ENCODE measurements at regions not wholly inside any gene's neighbourhood (a gene's known extent, or its start where the extent isn't known, plus 50 kb on each side); places are given as distances from the start of the nearest gene placed in this dataset.

- CTCF ChIA-PET: interaction anchor here (0.7 to 1.0 kb wide), 2 partner anchors 19 to 42 kb away, joined by 3 to 4 read pairs; no protein-coding TSS in a partner anchor
- peaks cover 23% of the 10 kb centered on the region for H3K9me3 Mint-ChIP-seq (ENCODE audit: unreplicated experiment)
These were observed 347.3 kb downstream of the TRIM36 start for GRCh38 chr5:114822436-114822835.

GRCh38 chr5:114790403-114790792 is 379.3 kb downstream of the TRIM36 start:
- no peak overlapping the region for H3K4me3 Mint-ChIP-seq (ENCODE audit: unreplicated experiment)
- DNase-seq (ENCODE audit: unreplicated experiment): no peak
- no peaks in the 10 kb centered on the region for H3K36me3 Mint-ChIP-seq (ENCODE audit: insufficient read depth, unreplicated experiment)
- no peaks in the 10 kb centered on the region for H3K4me1 Mint-ChIP-seq (ENCODE audit: insufficient read depth, unreplicated experiment)
- BruUV-seq (replicated peaks): no TSS peak
- ChIA-PET CTCF (interaction anchor here (0.6 to 2.6 kb wide), 7 partner anchors 9 to 723 kb away, joined by 3 to 7 read pairs (median 4); no protein-coding TSS in a partner anchor), POLR2A (no interaction called here)
- no peaks in the 10 kb centered on the region for H3K9me3 Mint-ChIP-seq (ENCODE audit: unreplicated experiment)
- intact Hi-C loops (cut with micrococcal nuclease): loop anchor here (2.0 kb wide), 1 partner anchor 1112 kb away; no protein-coding TSS in a partner anchor
- no peak for TF ChIP-seq CTCF (IDR thresholded peaks at IDR 0.05; ENCODE audit: unreplicated experiment)
- peaks cover 49% of the 10 kb centered on the region for H3K27me3 Mint-ChIP-seq (ENCODE audit: insufficient read depth, unreplicated experiment)
- no peak overlapping the region for H3K27ac Mint-ChIP-seq (ENCODE audit: low read depth, unreplicated experiment)

More at GRCh38 chr5:114822436-114822835, 347.3 kb downstream of the TRIM36 start:
- no peak for DNase-seq (ENCODE audit: unreplicated experiment)
- no TSS peak for BruUV-seq (replicated peaks)
- intact Hi-C loops (cut with micrococcal nuclease): no loop called here
- Mint-ChIP-seq H3K4me1 (ENCODE audit: insufficient read depth, unreplicated experiment) (no peaks in the 10 kb centered on the region), H3K4me3 (ENCODE audit: unreplicated experiment) (no peak overlapping the region), H3K36me3 (ENCODE audit: insufficient read depth, unreplicated experiment) (no peaks in the 10 kb centered on the region), H3K27ac (ENCODE audit: low read depth, unreplicated experiment) (no peak overlapping the region), H3K27me3 (ENCODE audit: insufficient read depth, unreplicated experiment) (no peaks in the 10 kb centered on the region)
- TF ChIP-seq CTCF (IDR thresholded peaks at IDR 0.05; ENCODE audit: unreplicated experiment): no peak
- POLR2A ChIA-PET: no interaction called here

- CTCF ChIA-PET: interaction anchor here (0.6 to 2.6 kb wide), 7 partner anchors 71 to 1485 kb away, joined by 3 to 5 read pairs (median 3); no protein-coding TSS in a partner anchor
- intact Hi-C loops (cut with micrococcal nuclease): loop anchor here (2.0 to 10.0 kb wide), 3 partner anchors 335 to 1111 kb away; no protein-coding TSS in a partner anchor
- peak; percentile 47 for DNase-seq (ENCODE audit: unreplicated experiment)
- H3K27ac Mint-ChIP-seq (ENCODE audit: low read depth, unreplicated experiment): no peak overlapping the region
- H3K36me3 Mint-ChIP-seq (ENCODE audit: insufficient read depth, unreplicated experiment): no peaks in the 10 kb centered on the region
- peak; percentile 40 for TF ChIP-seq CTCF (IDR thresholded peaks at IDR 0.05; ENCODE audit: unreplicated experiment)
- no peaks in the 10 kb centered on the region for H3K4me1 Mint-ChIP-seq (ENCODE audit: insufficient read depth, unreplicated experiment)
- H3K9me3 Mint-ChIP-seq (ENCODE audit: unreplicated experiment): no peaks in the 10 kb centered on the region
- BruUV-seq (replicated peaks): no TSS peak
- peaks cover 49% of the 10 kb centered on the region for H3K27me3 Mint-ChIP-seq (ENCODE audit: insufficient read depth, unreplicated experiment)
- POLR2A ChIA-PET: interaction anchor here (0.6 kb wide), 1 partner anchor 1123 kb away, joined by 3 read pairs; no protein-coding TSS in a partner anchor
- H3K4me3 Mint-ChIP-seq (ENCODE audit: unreplicated experiment): no peak overlapping the region
These were observed 379.8 kb downstream of the TRIM36 start for GRCh38 chr5:114789773-114790402.

- H3K9me3 Mint-ChIP-seq (ENCODE audit: unreplicated experiment): no peaks in the 10 kb centered on the region
- intact Hi-C loops (cut with micrococcal nuclease): loop anchor here (10.0 kb wide), 1 partner anchor 328 kb away; no protein-coding TSS in a partner anchor
- no peaks in the 10 kb centered on the region for H3K4me1 Mint-ChIP-seq (ENCODE audit: insufficient read depth, unreplicated experiment)
- ChIA-PET CTCF (no interaction called here), POLR2A (no interaction called here)
- peaks cover 16% of the 10 kb centered on the region for H3K27me3 Mint-ChIP-seq (ENCODE audit: insufficient read depth, unreplicated experiment)
- no peak overlapping the region for H3K4me3 Mint-ChIP-seq (ENCODE audit: unreplicated experiment)
- no TSS peak for BruUV-seq (replicated peaks)
- TF ChIP-seq CTCF (IDR thresholded peaks at IDR 0.05; ENCODE audit: unreplicated experiment): no peak
- H3K36me3 Mint-ChIP-seq (ENCODE audit: insufficient read depth, unreplicated experiment): no peaks in the 10 kb centered on the region
- H3K27ac Mint-ChIP-seq (ENCODE audit: low read depth, unreplicated experiment): no peak overlapping the region
- peak; percentile 8 for DNase-seq (ENCODE audit: unreplicated experiment)
These were observed 386.8 kb downstream of the TRIM36 start for GRCh38 chr5:114782869-114783268.

Data from MCF 10A (cell line).